ENCODE measurements at regions not wholly inside any gene's neighbourhood (a gene's known extent, or its start where the extent isn't known, plus 50 kb on each side); places are given as distances from the start of the nearest gene placed in this dataset.
"Not testable (repeated sequence)": the region's sequence is repeated elsewhere in the genome, so short reads cannot be mapped to it uniquely, and the experiment has no call there.

GRCh38 chr7:96920713-96921112 lies 84.6 kb upstream of the DLX6 start:
- no peak overlapping the region for H3K4me3 ChIP-seq (ENCODE audit: low read depth, low read length)
- DNase-seq = no peak
- TF ChIP-seq, protein P1, sequence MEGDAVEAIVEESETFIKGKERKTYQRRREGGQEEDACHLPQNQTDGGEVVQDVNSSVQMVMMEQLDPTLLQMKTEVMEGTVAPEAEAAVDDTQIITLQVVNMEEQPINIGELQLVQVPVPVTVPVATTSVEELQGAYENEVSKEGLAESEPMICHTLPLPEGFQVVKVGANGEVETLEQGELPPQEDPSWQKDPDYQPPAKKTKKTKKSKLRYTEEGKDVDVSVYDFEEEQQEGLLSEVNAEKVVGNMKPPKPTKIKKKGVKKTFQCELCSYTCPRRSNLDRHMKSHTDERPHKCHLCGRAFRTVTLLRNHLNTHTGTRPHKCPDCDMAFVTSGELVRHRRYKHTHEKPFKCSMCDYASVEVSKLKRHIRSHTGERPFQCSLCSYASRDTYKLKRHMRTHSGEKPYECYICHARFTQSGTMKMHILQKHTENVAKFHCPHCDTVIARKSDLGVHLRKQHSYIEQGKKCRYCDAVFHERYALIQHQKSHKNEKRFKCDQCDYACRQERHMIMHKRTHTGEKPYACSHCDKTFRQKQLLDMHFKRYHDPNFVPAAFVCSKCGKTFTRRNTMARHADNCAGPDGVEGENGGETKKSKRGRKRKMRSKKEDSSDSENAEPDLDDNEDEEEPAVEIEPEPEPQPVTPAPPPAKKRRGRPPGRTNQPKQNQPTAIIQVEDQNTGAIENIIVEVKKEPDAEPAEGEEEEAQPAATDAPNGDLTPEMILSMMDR (IDR thresholded peaks at IDR 0.05; ENCODE audit: low read depth, low read length) = no peak
- H3K27me3 ChIP-seq = 0 out of 2 replicates have a peak, but pooled peaks cover 3% of the 10 kb centered on the region
- no peaks in the 10 kb centered on the region for H3K4me1 ChIP-seq
- H3K36me3 ChIP-seq = no peaks in the 10 kb centered on the region
- no peaks in the 10 kb centered on the region for H3K9me3 ChIP-seq

GRCh38 chr7:96921231-96921630 lies 84.1 kb upstream of the DLX6 start:
- H3K36me3 ChIP-seq = no peaks in the 10 kb centered on the region
- DNase-seq = no peak

GRCh38 chr7:96921771-96922170 lies 83.6 kb upstream of the DLX6 start:
- Histone ChIP-seq H3K36me3 (no peaks in the 10 kb centered on the region), H3K9me3 (no peaks in the 10 kb centered on the region), H3K4me3 (ENCODE audit: low read depth, low read length) (no peak overlapping the region), H3K27me3 (0 out of 2 replicates have a peak, but pooled peaks cover 3% of the 10 kb centered on the region), H3K4me1 (no peaks in the 10 kb centered on the region)
- TF ChIP-seq, protein P1 (IDR thresholded peaks at IDR 0.05; ENCODE audit: low read depth, low read length) = no peak
- DNase-seq = no peak

More at GRCh38 chr7:96921231-96921630, 84.1 kb upstream of the DLX6 start:
- H3K9me3 ChIP-seq = no peaks in the 10 kb centered on the region
- 0 out of 2 replicates have a peak, but pooled peaks cover 3% of the 10 kb centered on the region for H3K27me3 ChIP-seq
- no peak overlapping the region for H3K4me3 ChIP-seq (ENCODE audit: low read depth, low read length)
- TF ChIP-seq, protein P1 (IDR thresholded peaks at IDR 0.05; ENCODE audit: low read depth, low read length) = no peak
- no peaks in the 10 kb centered on the region for H3K4me1 ChIP-seq

DNA sequence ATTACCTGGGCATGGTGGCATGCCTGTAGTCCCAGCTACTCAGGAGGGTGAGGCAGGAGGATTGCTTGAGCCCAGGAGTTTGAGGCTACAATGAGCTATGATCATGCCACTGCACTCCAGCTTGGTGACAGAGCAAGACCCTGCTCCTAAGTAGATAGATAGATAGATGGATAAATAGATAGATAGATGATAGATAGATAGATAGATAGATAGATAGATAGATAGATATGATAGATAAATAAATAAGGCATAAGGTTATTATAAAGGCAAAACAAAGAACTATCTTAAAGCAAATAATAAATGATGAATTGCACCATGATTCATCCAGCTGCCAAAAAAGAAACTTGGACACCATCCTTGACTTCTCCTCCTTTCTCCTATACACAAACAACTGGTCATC lies 82.0 kb upstream of the DLX6 start:
- H3K27me3 ChIP-seq; H3K9me3 ChIP-seq; H3K4me3 ChIP-seq (ENCODE audit: low read depth, low read length); H3K4me1 ChIP-seq; DNase-seq; H3K36me3 ChIP-seq: not testable (repeated sequence)

- TF ChIP-seq, protein P1 (IDR thresholded peaks at IDR 0.05; ENCODE audit: low read depth, low read length) = no peak
- Histone ChIP-seq H3K36me3 (no peaks in the 10 kb centered on the region), H3K9me3 (no peaks in the 10 kb centered on the region), H3K4me3 (ENCODE audit: low read depth, low read length) (no peak overlapping the region), H3K4me1 (no peaks in the 10 kb centered on the region), H3K27me3 (no peaks in the 10 kb centered on the region)
- no peak for DNase-seq
Observed at GRCh38 chr7:96927131-96927530, 78.2 kb upstream of the DLX6 start.

DNA sequence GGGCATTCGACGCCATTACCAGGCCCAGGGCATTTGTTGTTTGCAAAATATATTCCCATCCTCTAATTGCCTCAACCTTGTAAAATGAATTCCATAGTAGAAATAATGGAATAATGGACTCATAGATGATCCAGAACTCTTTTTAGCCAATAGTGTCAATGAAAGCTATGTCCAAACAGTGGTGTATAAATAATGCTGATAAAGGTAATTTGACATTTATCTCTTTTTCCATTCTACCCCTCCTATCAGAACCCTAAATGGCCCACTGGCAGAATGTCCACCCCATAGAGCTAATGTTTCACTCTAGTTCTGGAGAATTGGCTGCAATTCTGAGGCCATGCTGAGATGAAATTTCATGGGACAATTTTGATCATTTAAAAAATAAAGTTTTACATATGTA lies 76.4 kb upstream of the DLX6 start:
- H3K9me3 ChIP-seq = no peaks in the 10 kb centered on the region
- TF ChIP-seq, protein P1 (IDR thresholded peaks at IDR 0.05; ENCODE audit: low read depth, low read length) = no peak
- H3K36me3 ChIP-seq = no peaks in the 10 kb centered on the region
- no peaks in the 10 kb centered on the region for H3K27me3 ChIP-seq
- no peaks in the 10 kb centered on the region for H3K4me1 ChIP-seq
- DNase-seq = no peak
- H3K4me3 ChIP-seq (ENCODE audit: low read depth, low read length) = no peak overlapping the region

GRCh38 chr7:96931891-96932290 lies 73.5 kb upstream of the DLX6 start:
- no peaks in the 10 kb centered on the region for H3K36me3 ChIP-seq
- H3K4me1 ChIP-seq = no peaks in the 10 kb centered on the region
- TF ChIP-seq, protein P1 (IDR thresholded peaks at IDR 0.05; ENCODE audit: low read depth, low read length) = no peak
- no peaks in the 10 kb centered on the region for H3K9me3 ChIP-seq
- DNase-seq = no peak
- H3K4me3 ChIP-seq (ENCODE audit: low read depth, low read length) = no peak overlapping the region
- H3K27me3 ChIP-seq = no peaks in the 10 kb centered on the region
